Activated CD4-positive, alpha-beta T cell treated with anti-CD3 and anti-CD28 coated beads, Interleukin-2, amount 50 U/mL, for 4 hours (primary cell): ENCODE measurements at regions not wholly inside any gene's neighbourhood (a gene's known extent, or its start where the extent isn't known, plus 50 kb on each side); places are given as distances from the start of the nearest gene placed in this dataset.
"Not testable (repeated sequence)": the region's sequence is repeated elsewhere in the genome, so short reads cannot be mapped to it uniquely, and the experiment has no call there.

Experiments
- DNase-seq, 2 experiments: peaks; one replicate each; pipeline ENCODE4 v3.0.0-alpha.2; 2020

DNA sequence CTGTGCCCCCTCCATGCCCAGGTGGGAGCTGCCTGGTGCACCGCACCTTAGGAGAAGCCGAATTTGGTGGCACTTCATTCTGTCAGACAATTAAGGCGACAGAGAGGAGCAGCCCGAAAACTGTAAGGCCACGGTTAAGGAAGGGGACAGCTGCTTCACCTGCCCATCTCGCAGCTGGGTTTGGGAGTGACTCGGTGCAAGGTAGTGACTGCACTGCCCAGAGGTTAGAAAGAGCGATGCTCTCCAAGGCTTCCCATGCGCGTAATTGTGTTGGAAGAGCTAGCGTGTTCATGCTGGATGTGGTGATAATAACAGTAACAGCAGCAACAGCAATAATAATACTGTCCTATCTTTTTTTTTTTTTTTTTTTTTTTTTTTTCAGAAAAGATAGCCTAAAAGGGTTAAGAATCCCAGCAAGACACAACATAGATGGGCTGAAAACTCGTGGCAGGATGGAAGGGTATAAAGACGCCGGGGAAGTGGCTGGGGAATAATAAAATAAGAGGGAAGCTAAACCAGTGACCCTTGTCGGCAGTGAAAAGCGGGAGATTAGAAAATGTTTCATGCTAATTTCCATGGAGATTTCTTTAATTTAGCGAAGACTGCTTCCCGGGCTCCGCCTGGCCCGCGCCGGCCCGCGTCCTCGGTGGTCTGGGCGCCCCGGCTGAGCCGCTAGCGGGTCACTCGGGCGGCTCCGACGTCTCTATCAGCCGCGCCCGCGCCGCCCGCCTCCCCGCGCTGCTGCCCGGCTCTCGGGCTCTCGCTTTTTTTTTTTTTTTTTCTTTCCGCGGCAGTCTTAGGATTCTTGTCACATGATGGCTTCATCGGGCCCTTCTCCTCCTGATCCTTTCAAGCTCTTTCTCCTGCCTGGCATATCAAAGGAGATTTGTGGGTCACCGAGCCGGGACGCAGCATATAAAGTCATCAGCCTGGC is 617.1 kb downstream of the NR2F2 start:
- no peak for DNase-seq

GRCh38 chr15:96948981-96949380 is 618.5 kb downstream of the NR2F2 start:
- no peak for DNase-seq

DNA sequence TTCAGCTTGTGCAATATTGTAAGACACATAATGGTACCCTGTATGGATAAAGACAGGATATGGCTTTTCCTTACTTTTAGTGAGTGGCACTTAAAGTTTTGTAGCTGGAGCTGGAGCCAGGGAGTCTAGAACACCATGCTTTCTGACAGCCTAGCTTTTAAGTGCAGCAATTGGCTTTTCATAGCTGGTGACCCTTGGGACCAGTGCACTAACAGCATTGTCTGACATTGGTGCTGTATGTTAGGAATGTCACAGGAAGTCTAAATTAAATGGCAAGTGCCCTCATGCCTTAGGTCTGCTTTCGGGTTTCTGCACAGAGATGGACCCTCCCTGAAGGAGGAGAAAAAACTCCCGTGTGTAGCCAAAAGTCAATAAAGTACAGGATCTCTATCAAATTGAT is 628.2 kb downstream of the NR2F2 start:
- no peak for DNase-seq

GRCh38 chr15:96959501-96959900 is 629.0 kb downstream of the NR2F2 start:
- DNase-seq, result no peak

DNA sequence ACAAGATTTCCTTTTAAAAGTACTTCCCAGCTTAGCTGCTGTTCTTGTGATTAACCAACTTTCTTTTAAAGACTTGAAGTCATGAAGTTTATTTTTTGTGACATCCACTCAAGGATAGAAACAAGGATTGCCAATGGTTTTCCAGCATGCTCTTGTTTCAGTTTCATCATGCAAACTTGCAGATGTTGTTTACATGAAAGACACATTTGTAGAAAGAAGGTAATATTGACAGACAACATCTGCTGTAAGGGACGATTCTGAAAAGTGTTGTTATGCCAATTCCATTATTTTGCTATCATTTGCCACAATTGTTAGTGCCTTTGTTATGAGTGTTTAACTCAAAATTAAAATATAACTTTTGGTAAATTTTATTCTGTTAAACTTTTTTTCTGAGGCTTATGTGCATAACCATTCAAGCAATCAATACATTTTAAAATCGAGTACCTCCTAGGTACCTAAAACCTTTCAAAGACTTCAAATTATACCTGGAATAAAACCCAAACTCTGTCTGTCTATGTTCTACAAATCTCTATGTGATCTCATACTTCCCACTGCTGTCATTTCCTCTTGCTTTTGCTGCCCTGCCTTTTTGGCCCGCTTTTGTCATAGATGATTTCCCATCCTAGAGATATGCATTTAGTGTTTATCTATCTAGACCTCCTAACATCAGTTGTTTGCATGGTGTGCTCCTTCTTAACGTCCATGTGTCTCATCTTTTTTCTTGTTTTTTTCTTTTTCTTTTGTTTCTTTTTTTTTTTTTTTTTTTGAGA is 630.4 kb downstream of the NR2F2 start:
- DNase-seq, result no peak

DNA sequence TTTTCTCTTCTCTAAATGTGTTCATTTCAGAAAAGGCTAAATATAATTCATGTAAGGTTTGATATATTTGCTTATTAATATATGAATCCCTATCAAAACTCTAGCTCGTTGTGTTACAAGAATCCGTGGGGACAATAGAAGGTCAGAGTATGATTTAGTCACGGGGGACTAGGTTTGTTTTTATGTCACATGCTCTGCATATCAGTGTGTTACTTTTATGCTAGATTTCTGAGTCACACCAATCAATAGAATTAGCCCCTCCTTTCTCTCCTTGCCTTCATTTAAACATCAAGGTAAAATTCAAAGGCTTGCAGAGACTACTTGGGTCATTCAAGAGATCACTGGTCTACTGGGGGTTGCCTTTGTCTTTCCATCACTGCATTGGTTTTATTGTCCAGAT is 636.1 kb downstream of the NR2F2 start:
- no peak for DNase-seq

DNA sequence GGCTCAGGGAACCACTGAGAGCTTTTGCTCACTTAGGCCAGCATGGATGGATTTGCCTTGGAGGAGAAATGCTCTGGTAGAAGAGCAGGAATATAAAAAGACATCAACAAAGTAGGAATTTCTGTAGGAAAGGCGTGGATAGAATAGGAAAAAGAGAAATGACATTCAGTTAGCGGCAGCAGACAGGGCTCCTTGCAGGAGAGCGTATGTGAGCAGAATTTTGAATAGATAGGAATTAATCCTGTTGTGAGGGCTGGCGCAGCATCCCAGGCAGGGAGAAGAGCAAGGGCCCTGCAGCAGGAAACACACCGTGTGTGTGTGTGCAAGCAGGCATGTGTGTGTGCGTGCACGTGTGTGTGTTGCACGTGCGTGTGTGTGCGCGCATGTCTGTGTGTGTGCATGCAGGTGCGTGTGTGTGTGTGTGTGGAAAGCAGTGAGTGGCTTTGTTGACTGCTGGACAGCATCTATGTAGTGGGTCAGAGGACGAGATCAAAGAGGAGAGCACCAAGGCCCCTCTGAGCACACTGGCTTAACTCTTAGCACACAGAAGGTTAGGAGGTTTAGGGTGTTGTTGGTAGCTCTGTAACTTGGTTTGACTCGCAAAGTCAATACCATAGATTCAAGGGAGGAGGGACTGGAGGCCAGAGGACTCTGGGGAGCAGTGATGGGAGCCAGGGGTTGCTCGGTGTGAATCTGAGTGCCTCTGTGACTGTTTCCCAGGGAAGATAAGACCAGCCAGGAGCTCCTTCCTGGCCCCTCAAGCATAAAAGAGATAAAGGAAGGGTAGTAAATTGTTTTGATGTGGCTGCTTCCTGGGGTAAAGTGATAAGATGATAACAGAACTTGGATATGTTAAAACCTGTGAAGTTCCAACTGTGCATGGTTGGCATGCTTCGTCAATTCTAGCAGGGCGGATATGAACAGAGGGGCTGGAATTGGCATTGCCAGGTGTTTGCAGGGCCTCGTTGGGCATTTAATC is 639.5 kb downstream of the NR2F2 start:
- no peak for DNase-seq

DNA sequence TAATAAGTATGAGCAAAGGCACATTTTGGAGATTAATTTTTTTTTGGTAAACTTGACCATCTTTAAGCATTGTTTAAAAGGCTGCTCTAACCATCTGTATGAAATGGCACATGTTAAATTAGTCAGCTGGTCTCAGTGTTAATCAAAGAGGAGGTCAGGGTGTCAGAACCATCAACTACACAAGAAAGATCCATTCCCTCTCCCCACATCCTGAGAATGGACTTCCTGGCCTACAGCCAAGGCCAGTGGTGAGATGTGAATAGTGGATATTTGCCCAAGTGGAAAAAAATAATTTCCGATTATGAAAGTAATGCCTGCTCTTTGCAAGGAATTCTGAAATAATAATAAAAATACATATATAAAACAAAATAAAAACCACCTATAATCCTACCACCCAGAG is 641.7 kb downstream of the NR2F2 start:
- no peak for DNase-seq

DNA sequence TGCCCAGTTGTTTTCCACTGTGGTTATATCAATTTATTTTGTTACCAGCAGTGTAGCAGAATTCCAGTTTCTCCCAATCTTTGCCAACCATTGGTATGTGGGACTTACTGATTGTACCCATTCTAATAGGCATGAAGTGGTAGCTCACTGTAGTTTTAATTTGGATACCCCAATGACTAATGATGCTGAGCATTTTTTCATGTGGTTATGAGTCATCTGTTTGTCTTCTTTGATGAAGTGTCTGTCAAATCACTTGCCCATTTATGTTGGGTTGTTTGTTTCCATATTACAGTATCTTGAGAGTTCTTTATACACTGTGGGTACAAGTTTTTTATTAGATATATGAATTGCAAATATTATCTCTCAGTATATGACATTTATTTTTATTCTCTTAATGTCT is 644.3 kb downstream of the NR2F2 start:
- no peak for DNase-seq

DNA sequence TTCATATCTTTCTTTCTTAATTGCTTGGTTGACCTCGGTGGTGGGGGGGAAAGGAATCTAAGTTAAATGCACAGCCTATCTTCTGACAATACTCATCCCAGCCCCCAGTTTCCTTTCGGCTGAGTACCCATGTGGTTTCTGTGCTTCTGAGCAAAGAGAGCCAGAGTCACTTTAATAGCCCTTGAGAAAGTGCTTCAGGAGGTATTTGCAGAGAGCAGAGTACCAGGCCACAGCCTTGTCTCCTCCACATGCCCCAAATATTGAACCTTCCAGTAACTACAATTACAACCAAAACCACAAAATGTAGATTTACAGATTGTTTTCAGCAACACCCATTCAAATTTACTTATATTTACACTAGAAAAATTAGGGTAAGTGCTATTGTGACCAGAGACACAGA is 647.4 kb downstream of the NR2F2 start:
- no peak for DNase-seq

GRCh38 chr15:96978937-96979473 is 648.5 kb downstream of the NR2F2 start:
- no peak for DNase-seq

GRCh38 chr15:96984121-96984671 is 653.7 kb downstream of the NR2F2 start:
- DNase-seq, result not testable (repeated sequence)

DNA sequence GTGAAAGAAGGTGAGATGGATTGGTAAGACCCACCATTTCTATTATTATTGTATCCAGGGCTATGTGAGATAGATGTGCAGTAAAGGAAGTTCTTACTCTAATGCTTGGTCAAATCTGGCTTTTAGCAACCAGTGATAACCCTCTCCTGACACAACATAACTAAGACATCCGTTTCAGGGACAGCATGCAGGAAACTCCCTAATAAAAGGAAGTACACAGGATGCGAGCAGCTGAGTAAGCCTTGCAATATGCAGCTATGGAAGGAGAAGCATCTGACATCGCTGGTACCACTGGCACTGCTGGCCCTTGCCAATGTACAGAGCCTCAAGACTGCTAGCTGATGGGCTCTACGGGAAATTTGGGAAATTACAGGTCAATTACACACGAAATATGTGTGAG is 662.3 kb downstream of the NR2F2 start:
- no peak for DNase-seq

- no peak for DNase-seq
These were observed 667.0 kb downstream of the NR2F2 start for GRCh38 chr15:96997538-96997937.

- DNase-seq, result no peak
These were observed 678.5 kb downstream of the NR2F2 start for GRCh38 chr15:97009031-97009431.

DNA sequence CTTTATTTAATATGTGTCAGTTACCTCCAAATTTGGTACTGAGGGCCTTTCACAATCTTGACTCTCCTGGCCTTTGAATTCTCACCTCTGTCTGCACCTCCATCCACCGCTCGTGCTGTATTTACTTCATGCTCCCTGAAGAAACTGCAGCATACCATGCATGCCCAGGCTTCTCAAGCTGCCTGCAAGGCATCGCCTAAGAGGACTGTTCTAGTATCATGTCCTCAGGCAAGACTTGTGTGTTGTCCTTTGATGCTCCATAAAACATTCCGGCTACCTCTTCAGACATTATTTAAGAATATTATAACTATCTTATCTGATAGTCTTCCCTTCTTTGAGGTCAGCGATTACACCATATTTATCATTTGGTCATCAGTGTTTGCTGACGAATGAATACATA is 682.5 kb downstream of the NR2F2 start:
- DNase-seq, result no peak

DNA sequence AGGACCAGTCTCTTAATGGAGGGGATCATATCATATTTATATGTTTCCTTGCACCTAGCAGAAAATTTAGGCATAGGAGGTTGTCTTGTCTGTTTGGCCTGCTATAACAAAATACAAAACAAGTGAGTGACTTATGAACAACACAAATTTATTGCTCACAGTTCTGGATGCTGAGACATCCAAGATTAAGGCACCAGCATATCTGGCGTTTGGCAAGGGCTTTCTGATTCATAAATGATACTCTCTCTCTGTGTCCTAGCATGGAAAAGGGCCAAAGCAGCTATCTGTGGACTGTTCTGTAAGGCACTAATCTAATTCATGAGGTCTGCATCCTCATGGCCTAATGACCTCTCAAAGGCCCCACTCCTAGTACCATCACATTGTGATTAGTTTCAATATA is 683.0 kb downstream of the NR2F2 start:
- no peak for DNase-seq

DNA sequence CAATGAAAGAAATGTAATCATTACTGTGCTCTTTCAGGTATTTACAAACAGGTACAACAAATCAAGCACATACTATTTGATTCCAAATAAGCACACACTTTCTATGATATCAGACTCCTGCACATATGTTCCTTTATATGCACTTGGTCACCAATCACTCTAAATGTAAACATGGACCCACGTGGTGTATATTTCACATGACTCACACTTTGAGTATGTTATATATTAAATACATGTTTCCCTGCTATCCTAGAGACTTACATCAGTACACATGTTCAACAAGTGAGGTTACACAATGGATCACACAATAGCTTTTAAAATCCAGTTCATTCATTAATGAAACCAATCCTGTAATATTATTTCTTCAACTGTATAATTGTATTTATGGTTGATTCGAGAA is 683.5 kb downstream of the NR2F2 start:
- no peak for DNase-seq

DNA sequence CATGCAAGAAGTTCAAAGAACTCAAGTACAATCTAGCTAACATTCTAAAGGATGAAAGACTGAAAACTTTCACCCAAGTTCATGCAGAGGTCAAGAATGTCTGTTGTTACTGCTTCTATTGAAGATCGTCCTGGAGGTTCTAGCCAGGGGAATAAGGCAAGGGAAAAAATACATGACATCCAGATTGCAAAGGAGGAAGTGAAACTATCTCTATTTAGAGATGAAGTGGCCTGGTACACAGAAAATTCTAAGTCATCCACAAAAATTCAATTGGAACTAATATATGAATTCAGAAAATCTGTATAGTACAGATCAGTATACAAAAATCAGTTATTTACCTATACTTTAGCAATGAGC is 693.0 kb downstream of the NR2F2 start:
- no peak for DNase-seq

GRCh38 chr15:97026781-97027180 is 696.3 kb downstream of the NR2F2 start:
- no peak for DNase-seq

GRCh38 chr15:97027772-97028171 is 697.3 kb downstream of the NR2F2 start:
- DNase-seq, result no peak

DNA sequence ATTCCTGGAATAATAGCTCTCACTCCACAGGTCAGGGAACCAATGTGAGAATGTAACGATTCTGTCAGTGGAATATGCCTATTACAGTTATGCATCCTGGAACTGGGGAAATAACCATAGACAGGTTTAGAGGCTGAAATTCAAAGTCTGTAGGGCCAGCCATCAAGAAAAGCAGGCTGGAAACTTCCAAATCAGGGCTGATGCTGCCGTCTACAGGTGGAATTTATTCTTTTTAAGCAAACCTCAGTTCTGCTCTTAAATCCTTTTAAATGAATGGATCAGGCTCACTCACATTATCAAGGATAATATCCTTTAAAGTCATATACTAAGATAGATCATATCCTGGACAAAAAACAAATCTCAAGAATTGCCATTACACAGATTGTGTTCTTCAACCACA is 699.8 kb downstream of the NR2F2 start:
- no peak for DNase-seq
